AG04450 (cell line): ENCODE measurements at regions not wholly inside any gene's neighbourhood (a gene's known extent, or its start where the extent isn't known, plus 50 kb on each side); places are given as distances from the start of the nearest gene placed in this dataset.

Source experiments
- CTCF ChIA-PET: fragments of 300-600, 350-600 bp; formaldehyde crosslinking; extraction: SDS; loops from one replicate; lab custom pipeline; 2022; ENCODE audit warnings: antibody characterized with exemption, inconsistent platforms; lab: Charles Lee
- POLR2A ChIA-PET: fragments of 350-600 bp; formaldehyde crosslinking; extraction: SDS; loops from one replicate; lab custom pipeline; 2021; ENCODE audit warnings: antibody characterized with exemption, inconsistent platforms; lab: Yijun Ruan, JAX
- DNase-seq: peaks from one replicate; pipeline ENCODE4 v3.0.0-alpha.2; 2011; ENCODE audit warnings: low read depth, low spot score
- H3K27ac ChIP-seq: one replicate; pipeline ENCODE4 v1.5.1; 2012; ENCODE audit warnings: low read depth, low read length, control low read depth
- H3K27me3 ChIP-seq: one replicate; pipeline ENCODE4 v1.6.0; 2012; ENCODE audit warnings: low read length; ENCODE audit not compliant: control insufficient read depth, insufficient read depth
- H3K4me3 ChIP-seq: 2 replicates; pipeline ENCODE4 v1.5.1; 2011; ENCODE audit warnings: mild to moderate bottlenecking, low read depth, low read length, control low read depth
- H3K9me3 ChIP-seq: 2 replicates; pipeline ENCODE4 v1.5.1; 2012; ENCODE audit warnings: low read length; ENCODE audit not compliant: control insufficient read depth, insufficient read depth
- CTCF ChIP-seq: IDR thresholded peaks from 2 replicates; pipeline ENCODE4 v1.5.1; 2011; ENCODE audit warnings: low read depth, low read length, control low read depth, inconsistent platforms

DNA sequence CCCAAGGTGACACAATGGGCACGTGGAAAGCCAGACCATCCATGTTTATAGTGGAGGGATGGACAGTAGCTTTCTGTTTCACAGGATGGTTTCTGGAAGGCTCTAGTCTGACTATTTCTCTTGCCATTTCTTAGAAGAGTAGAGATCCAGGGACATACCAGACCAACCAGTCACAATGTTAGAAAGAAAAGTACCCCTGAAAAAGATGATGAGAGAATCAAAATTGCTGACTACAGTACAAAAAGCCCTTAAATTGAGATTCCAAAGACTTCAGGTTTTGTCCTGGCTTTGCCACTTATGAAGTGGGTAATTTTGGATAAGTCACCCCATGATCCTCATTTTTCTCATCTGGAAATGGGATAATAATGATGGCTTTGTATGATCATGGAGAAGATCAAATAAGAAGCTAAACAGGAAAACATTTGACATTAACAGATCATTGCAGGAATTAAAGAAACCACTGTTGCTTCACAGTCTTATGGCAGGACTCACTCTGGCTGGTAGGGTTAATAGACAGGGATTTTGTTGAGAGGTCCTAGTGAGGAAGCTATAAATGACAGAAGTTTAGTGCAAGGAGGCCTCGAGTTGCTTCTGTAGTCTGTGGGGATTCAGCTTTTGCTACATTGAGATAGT, 386.0 kb downstream of the IRS1 start:
- no peak for TF ChIP-seq CTCF
- Histone ChIP-seq H3K27ac (no peak overlapping the region), H3K4me3 (no peak overlapping the region), H3K27me3 (no peaks in the 10 kb centered on the region), H3K9me3 (no peaks in the 10 kb centered on the region)
- ChIA-PET POLR2A (no interaction called here), CTCF (interaction anchor here (0.6 kb wide), 1 partner anchor 17 kb away, joined by 3 read pairs; no protein-coding TSS in a partner anchor)
- DNase-seq, result no peak

DNA sequence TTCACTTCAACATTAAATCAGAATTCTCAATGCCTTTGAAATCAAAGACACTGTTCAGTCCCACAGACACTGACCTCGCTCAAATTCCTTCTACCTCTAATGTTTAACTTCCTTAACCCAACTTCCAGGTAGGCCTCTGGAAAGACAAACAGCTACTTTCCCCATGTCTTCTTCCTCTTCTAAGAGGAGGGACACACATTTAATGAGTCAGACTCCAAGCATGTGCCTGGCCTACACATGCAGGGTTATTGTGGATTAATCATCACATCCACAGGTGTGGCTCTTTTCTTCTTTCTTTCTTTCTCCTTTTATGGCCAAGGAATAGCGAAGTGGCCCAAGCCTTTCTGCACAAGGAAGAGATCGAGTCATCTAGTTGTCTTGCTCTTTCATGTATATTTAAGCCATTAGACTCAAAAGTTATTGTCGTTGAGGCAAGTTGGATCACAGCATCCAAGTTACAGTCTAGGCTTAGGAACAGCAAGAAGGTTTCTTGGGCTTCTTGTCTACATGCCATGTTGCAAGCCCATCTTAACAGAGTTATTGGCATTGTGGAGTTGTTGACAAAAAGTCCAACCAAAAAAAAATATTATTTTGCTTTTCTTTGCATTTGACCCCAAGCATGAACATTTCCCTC, 387.8 kb downstream of the IRS1 start:
- no peak for TF ChIP-seq CTCF
- ChIA-PET CTCF (no interaction called here), POLR2A (no interaction called here)
- no peak for DNase-seq
- Histone ChIP-seq H3K4me3 (no peak overlapping the region), H3K27ac (no peak overlapping the region), H3K27me3 (no peaks in the 10 kb centered on the region), H3K9me3 (no peaks in the 10 kb centered on the region)

- no peak for DNase-seq
- Histone ChIP-seq H3K27me3 (no peaks in the 10 kb centered on the region), H3K4me3 (no peak overlapping the region), H3K9me3 (no peaks in the 10 kb centered on the region), H3K27ac (no peak overlapping the region)
- TF ChIP-seq CTCF, result no peak
- ChIA-PET CTCF (no interaction called here), POLR2A (no interaction called here)
Observed at GRCh38 chr2:226411205-226411604, 388.4 kb downstream of the IRS1 start.

- H3K27ac ChIP-seq, result no peak overlapping the region
- no peak for TF ChIP-seq CTCF
- POLR2A ChIA-PET, result no interaction called here
- H3K27me3 ChIP-seq, result no peaks in the 10 kb centered on the region
- no peak overlapping the region for H3K4me3 ChIP-seq
- H3K9me3 ChIP-seq, result no peaks in the 10 kb centered on the region
- CTCF ChIA-PET, result no interaction called here
- DNase-seq, result no peak
Observed at GRCh38 chr2:226410247-226410835, 389.3 kb downstream of the IRS1 start.

DNA sequence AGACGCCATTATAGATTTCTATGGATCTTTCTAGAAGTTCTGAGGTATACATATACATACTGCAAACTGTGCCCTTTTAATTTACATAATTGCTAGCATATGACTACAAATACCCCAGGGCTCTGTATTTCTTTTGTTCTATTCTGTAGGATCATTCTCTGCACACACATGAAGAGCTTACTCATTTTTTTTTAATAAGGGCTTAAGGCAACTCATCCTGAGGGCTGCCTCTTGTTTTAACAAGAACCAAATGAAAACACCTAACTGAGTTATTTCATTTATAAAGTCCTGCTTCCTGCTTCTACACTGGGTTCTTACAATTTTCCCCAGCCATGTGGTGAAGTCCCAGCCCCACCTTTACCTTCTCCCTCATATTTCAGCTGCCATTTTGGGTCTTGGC, 390.5 kb downstream of the IRS1 start:
- Histone ChIP-seq H3K27me3 (no peaks in the 10 kb centered on the region), H3K9me3 (no peaks in the 10 kb centered on the region), H3K4me3 (no peak overlapping the region), H3K27ac (no peak overlapping the region)
- DNase-seq, result no peak
- ChIA-PET CTCF (no interaction called here), POLR2A (no interaction called here)
- TF ChIP-seq CTCF, result no peak
